Right ventricle myocardium inferior (tissue), 1 donor: ENCODE measurements at regions not wholly inside any gene's neighbourhood (a gene's known extent, or its start where the extent isn't known, plus 50 kb on each side); places are given as distances from the start of the nearest gene placed in this dataset.
A peak's percentile ranks its signal among the peaks of the same experiment; 100 is the strongest.

Source experiments
- ATAC-seq: fragments of 200-7000 bp; cut with Tn5 transposase; one replicate; pipeline ENCODE4 v1.9.1; 2020; ENCODE audit warnings: mild to moderate bottlenecking, moderate library complexity
- DNase-seq: peaks from one replicate; pipeline ENCODE4 v3.0.0; 2021; ENCODE audit errors: missing footprints
- intact Hi-C: fragments of 100-400 bp; cut with DNase I; formaldehyde crosslinking; loops from one replicate; pipeline ENCODE4 v1.11.0; 2022
- donor health status: DM: no; HTN: yes; CAD: no; lungs with severe emphysema.

- no peak for ATAC-seq
- intact Hi-C loops, result no loop called here
- no peak for DNase-seq
Measured at GRCh38 chr3:116618138-116618537, 91.4 kb upstream of the TUSC7 start.

GRCh38 chr3:116618930-116619329 is 90.6 kb upstream of the TUSC7 start:
- intact Hi-C loops, result no loop called here
- ATAC-seq, result no peak

GRCh38 chr3:116630494-116630893 is 79.1 kb upstream of the TUSC7 start:
- ATAC-seq, result no peak
- intact Hi-C loops, result no loop called here

More at GRCh38 chr3:116618930-116619329, 90.6 kb upstream of the TUSC7 start:
- no peak for DNase-seq

GRCh38 chr3:116639641-116640040 is 69.9 kb upstream of the TUSC7 start:
- DNase-seq (no peak), ATAC-seq (no peak)
- intact Hi-C loops, result no loop called here

More at GRCh38 chr3:116630494-116630893, 79.1 kb upstream of the TUSC7 start:
- DNase-seq, result no peak

- ATAC-seq, result peak; percentile 83
- no peak for DNase-seq
- intact Hi-C loops, result no loop called here
Measured at GRCh38 chr3:116640109-116640508, 69.5 kb upstream of the TUSC7 start.

GRCh38 chr3:116643001-116643400 is 66.6 kb upstream of the TUSC7 start:
- intact Hi-C loops, result no loop called here
- no peak for DNase-seq
- no peak for ATAC-seq

GRCh38 chr3:116647996-116648395 is 61.6 kb upstream of the TUSC7 start:
- no peak for DNase-seq
- ATAC-seq, result no peak
- intact Hi-C loops, result no loop called here
